Stimulated activated CD4-positive, alpha-beta T cell treated with anti-CD3 and anti-CD28 coated beads, Interleukin-2, amount 100 ng/mL, for 4 hours (primary cell): ENCODE measurements at regions not wholly inside any gene's neighbourhood (a gene's known extent, or its start where the extent isn't known, plus 50 kb on each side); places are given as distances from the start of the nearest gene placed in this dataset.

Experiments
- DNase-seq: peaks from one replicate; pipeline ENCODE4 v3.0.0-alpha.2; 2020; ENCODE audit warnings: low read depth

GRCh38 chr2:5915881-5916310 is 223.7 kb downstream of the SOX11 start:
- no peak for DNase-seq

DNA sequence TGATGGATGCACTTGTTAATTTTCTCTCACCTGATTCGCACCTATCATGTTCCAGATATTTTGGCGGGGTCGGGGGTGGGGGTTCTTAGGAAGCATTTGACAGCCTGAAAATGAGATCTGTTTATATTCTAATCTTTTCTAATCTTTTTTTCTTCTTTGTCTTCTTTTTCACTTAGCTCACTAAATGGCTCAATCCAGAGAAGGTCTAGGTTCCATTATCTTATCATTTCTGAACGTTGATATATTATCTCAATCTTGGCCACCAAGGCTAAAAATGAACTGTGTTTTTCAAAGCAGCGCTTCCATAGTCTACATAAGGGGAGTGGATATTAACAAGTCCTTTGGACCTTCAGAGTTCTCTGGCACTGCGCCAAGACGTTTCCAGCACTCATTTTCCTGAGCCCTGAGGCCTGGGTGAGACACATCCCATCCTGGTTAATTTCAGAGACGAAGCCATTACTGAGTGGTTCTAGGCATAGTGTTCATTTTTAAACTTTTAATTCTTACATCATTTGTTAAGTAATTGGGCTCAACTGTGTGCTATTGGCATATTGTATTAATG is 229.0 kb downstream of the SOX11 start:
- no peak for DNase-seq

DNA sequence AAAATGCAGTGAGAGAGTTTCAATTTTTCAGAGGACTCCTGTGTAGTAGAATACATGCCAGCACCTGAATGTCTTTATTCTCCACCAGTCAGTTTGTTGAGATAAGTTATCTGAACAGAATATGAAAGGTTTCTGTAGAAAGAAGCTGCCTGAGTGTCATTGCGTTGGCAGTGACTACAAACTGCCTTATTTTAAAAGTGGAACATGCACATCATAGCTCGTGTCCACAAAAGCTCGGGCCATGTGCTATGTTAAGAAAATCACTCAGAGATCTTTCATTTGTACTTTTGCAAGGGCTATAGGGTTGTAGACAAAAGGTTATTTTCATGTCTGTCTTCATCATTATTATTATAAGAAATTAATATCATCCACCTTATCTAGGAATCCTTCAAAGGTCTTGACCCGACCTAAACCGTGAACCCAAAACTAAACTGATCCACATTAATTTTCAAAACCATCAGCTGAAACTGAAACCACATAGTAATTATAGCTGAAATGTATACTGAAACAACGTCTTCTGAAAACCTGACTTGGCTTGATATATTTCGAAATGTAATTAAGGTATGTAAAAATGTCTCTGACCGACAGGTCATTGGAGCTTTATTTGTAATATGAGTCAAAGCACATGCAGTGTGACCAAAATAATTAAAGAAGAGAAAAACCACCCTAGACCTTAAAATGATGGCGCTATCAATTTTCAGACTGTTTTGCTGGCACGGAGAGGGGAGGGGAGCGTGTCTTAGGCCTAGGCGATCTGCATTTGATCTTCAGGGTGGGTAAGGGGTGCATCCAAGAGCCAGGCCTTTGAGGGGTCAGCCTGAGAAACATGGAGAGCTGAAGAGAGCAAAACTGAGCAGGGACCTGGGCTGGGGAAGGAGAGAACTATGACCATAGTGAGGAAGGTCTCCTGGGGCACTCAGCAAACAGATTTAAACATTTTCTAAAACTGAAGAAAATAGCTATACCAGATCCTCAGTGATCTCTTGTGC is 232.1 kb downstream of the SOX11 start:
- DNase-seq: no peak

GRCh38 chr2:5925604-5926003 is 233.4 kb downstream of the SOX11 start:
- no peak for DNase-seq

DNA sequence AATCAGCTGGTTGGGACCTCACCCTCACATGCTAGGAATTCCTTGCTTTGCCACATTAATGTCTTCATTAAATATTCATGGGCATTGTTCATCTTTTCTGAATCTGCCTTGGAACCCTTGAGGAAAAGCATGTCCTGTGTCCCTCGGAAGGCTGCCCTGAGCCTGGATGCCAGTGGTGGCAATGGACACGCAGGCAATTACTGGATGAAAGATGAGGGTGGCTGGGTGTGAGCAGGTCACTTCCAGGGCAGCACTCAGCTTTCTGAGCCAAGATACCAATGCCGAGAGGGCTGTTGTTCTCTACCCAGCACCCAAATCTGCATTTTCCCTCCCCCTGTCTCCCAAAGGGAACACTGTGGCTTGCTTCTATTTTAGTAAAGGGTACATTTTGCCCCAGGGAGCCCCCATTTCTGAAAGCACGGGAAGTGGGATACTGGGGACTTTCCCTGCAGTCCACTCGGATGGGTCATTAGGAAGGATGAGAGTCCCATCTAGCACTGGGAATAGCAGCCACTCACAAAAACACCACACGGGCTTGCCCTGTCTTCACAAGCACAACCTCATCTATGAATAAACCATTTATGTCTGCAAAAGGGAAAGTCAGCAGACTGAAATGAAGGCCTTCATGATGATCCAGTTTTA is 234.8 kb downstream of the SOX11 start:
- DNase-seq: no peak

- DNase-seq: no peak
These were observed 240.6 kb downstream of the SOX11 start for GRCh38 chr2:5932556-5933469.

- no peak for DNase-seq
These were observed 241.5 kb downstream of the SOX11 start for GRCh38 chr2:5933669-5934068.

DNA sequence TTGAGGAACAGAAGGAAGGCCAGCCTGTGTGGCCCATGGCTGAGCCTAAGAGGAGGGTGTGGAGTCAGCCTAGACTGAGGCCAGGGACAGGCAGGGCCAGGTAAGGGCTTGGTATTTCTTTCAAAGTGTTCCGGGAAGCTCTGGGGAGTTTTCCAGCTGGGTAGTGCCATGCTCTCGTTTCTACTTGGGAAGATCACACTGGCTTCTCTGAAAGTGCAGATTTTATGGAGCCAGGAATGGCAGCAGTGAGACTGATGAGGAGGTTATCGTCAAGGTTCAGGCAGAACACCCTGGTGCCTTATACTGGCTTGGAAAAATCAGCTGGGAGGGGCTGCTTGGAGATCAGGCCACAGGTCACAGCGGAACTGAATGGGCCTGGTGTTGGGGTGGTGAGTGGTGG is 245.1 kb downstream of the SOX11 start:
- no peak for DNase-seq

- DNase-seq: no peak
These were observed 245.8 kb downstream of the SOX11 start for GRCh38 chr2:5937851-5938565.

GRCh38 chr2:5938566-5938896 is 246.3 kb downstream of the SOX11 start:
- DNase-seq: no peak

- DNase-seq: no peak
These were observed 247.4 kb downstream of the SOX11 start for GRCh38 chr2:5939553-5939952.

GRCh38 chr2:5940596-5941535 is 248.7 kb downstream of the SOX11 start:
- DNase-seq: no peak

- DNase-seq: no peak
These were observed 250.0 kb downstream of the SOX11 start for GRCh38 chr2:5942204-5942603.

DNA sequence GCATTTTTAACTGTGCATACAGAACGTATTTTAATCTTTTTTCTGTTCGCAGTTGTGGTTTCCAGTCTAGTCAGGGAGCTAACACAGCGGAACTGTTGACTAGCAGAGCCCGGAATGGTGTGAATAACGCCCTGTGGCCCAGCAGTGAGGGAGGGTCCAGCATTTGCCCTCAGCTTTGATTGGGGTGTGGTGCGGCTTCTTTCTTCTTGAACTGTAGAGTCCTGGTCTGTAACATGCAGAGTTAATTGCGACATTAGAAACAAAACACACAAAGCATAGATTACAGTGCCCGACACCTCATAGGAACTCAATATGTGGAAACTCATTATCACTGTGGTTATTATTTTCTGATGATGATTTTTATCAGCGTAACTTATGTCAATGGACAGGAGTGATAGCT is 253.6 kb downstream of the SOX11 start:
- no peak for DNase-seq

DNA sequence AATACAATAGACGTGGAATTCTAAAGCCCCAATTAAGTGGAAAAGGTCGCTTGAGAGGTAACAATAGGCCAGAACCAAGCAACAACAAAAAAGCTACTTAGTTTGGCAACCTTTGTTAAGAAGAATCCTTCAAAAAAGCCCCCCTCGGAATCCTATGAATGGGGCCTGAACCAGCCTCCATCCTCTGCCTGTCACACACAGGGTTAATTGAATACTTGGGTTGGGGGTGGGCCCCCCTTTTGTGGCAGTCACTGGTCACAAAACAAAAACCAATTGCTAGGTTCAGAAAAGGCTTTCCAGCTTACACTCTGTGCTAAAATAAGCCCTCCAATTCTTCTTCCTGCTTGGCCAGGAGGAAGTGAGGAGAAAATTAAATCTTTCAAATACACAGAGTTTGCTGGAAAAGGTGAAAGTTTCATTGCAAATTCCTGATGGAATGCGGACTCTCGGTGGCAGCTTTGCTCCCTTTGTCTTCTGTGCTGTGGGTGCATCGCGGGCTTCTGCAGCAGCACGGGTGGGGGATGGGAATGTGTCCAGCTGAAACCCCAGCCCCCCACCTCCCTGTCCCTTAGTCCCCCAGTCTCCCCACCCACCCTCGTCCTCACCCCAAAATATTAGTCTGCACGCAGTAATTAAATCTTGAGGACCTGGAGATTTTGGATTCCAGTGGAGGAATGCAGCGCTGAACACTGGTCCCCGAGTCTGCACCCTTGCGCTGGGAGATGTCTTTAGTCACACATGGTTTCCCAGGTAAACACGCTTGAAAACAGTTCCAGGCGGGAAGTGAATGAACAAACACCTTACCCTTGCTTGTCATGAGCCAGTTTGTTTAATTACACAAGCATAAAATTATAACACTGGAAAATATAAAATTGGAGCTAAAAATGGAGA is 254.3 kb downstream of the SOX11 start:
- no peak for DNase-seq

- no peak for DNase-seq
These were observed 258.6 kb downstream of the SOX11 start for GRCh38 chr2:5950736-5951135.

- no peak for DNase-seq
These were observed 259.3 kb downstream of the SOX11 start for GRCh38 chr2:5951471-5951870.

DNA sequence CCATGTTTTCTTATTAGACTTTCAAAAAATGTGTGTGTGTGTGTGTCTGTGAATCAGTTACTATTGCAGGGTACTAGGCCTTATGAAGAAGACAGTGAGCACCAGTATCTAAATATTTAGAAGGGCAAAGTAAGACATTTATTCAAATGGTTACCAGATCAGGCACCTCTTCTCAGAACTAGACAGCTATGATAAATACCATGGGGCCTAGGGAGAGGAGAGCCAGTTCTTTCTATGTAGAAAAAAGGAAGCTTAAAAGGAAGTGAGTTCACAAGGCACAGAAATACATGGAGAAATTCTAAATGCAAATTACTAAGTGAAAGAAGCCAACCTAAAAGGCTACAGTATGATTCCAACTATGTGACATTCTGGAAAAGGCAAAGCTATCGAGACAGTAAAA is 261.3 kb downstream of the SOX11 start:
- no peak for DNase-seq

- DNase-seq: no peak
These were observed 262.3 kb downstream of the SOX11 start for GRCh38 chr2:5954509-5954908.
